ENCODE measurements at regions not wholly inside any gene's neighbourhood (a gene's known extent, or its start where the extent isn't known, plus 50 kb on each side); places are given as distances from the start of the nearest gene placed in this dataset.
"Not testable (repeated sequence)": the region's sequence is repeated elsewhere in the genome, so short reads cannot be mapped to it uniquely, and the experiment has no call there.

DNA sequence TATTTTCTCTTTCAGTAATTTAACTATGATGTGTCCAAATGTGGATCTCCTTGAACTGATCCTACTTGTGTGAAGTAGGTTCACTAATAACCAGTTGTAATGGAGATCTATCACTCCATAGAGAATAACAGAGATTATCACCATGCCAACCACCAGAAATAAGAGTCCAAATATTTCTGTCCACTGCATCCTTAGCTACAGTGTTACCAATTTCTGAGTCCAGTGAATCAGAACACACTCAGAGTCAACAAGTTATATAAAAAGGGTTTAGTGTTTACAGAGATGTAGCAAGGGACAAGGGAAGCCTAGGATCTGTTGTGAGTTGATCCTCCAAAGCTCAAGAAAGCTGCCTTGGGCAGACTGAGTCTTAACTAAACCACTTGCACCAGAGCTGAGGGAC lies 882.8 kb downstream of the TBC1D32 start:
- DNase-seq (ENCODE audit: low read depth) = no peak
- Histone ChIP-seq H3K27me3 (ENCODE audit: control insufficient read depth, insufficient read depth, low read length) (no peaks in the 10 kb centered on the region), H3K36me3 (ENCODE audit: control insufficient read depth, insufficient read depth, low read length) (no peaks in the 10 kb centered on the region), H3K4me3 (ENCODE audit: low read depth, low read length) (no peak overlapping the region)
- TF ChIP-seq, protein P1, sequence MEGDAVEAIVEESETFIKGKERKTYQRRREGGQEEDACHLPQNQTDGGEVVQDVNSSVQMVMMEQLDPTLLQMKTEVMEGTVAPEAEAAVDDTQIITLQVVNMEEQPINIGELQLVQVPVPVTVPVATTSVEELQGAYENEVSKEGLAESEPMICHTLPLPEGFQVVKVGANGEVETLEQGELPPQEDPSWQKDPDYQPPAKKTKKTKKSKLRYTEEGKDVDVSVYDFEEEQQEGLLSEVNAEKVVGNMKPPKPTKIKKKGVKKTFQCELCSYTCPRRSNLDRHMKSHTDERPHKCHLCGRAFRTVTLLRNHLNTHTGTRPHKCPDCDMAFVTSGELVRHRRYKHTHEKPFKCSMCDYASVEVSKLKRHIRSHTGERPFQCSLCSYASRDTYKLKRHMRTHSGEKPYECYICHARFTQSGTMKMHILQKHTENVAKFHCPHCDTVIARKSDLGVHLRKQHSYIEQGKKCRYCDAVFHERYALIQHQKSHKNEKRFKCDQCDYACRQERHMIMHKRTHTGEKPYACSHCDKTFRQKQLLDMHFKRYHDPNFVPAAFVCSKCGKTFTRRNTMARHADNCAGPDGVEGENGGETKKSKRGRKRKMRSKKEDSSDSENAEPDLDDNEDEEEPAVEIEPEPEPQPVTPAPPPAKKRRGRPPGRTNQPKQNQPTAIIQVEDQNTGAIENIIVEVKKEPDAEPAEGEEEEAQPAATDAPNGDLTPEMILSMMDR (IDR thresholded peaks at IDR 0.05; ENCODE audit: insufficient read depth, low read length, severe bottlenecking) = no peak
- FAIRE-seq = no peak

DNA sequence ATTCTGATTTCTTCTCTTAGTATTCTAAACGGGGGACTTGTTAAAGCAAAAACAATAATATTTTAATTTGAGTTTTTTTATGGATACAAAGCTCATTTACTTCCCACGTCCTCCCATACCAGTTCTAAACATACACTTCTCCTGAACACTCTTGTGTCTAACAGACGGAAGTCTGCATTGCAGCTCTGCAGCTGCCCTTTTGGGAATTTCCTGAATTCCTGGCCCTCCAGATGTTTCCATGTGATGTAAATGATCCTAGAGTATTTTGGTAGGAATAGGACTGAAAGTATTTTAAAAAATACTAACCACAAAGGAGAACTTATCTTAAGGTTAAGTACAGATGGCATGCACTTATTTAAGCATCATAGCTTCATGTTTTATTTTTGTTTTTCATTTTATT lies 886.7 kb downstream of the TBC1D32 start:
- H3K4me3 ChIP-seq (ENCODE audit: low read depth, low read length) = no peak overlapping the region
- no peak for FAIRE-seq
- H3K27me3 ChIP-seq (ENCODE audit: control insufficient read depth, insufficient read depth, low read length) = no peaks in the 10 kb centered on the region
- no peak for DNase-seq (ENCODE audit: low read depth)
- TF ChIP-seq, protein P1 (IDR thresholded peaks at IDR 0.05; ENCODE audit: insufficient read depth, low read length, severe bottlenecking) = no peak
- H3K36me3 ChIP-seq (ENCODE audit: control insufficient read depth, insufficient read depth, low read length) = no peaks in the 10 kb centered on the region

DNA sequence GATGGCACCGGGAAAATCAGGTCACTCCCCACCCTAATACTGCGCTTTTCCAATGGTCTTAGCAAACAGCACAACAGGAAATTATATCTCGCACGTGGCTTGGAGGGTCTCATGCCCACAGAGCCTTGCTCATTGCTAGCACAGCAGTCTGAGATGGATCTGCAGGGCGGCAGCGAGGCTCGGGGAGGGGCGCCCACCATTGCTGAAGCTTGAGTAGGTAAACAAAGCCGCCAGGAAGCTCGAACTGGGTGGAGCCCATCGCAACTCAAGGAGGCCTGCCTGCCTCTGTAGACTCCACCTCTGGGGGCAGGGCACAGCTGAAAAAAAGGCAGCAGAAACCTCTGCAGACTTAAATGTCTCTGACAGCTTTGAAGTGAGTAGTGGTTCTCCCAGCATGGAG lies 901.4 kb downstream of the TBC1D32 start:
- FAIRE-seq; H3K36me3 ChIP-seq (ENCODE audit: control insufficient read depth, insufficient read depth, low read length); H3K27me3 ChIP-seq (ENCODE audit: control insufficient read depth, insufficient read depth, low read length); H3K4me3 ChIP-seq (ENCODE audit: low read depth, low read length); DNase-seq (ENCODE audit: low read depth): not testable (repeated sequence)

DNA sequence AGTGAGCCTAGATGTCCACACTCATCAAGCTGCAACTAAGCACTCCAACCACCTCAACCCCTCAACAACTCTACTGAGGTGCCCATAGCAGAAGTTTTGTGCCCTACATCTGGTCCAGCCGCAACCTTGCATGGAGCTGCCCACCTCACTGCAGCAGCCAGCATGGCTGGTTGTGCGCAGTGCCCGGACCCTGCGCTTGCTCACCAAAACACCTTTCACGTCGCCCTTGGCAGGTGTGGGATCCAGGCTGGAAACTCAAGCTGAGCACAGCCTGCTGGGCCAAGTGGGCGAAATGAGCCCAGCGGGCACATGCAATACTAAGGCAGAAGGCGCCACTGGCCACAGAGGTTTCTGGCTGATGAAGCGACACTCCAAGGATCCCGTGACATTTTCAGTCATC lies 902.4 kb downstream of the TBC1D32 start:
- peak; percentile 60 for FAIRE-seq
- no peak for DNase-seq (ENCODE audit: low read depth)
- no peaks in the 10 kb centered on the region for H3K36me3 ChIP-seq (ENCODE audit: control insufficient read depth, insufficient read depth, low read length)

DNA sequence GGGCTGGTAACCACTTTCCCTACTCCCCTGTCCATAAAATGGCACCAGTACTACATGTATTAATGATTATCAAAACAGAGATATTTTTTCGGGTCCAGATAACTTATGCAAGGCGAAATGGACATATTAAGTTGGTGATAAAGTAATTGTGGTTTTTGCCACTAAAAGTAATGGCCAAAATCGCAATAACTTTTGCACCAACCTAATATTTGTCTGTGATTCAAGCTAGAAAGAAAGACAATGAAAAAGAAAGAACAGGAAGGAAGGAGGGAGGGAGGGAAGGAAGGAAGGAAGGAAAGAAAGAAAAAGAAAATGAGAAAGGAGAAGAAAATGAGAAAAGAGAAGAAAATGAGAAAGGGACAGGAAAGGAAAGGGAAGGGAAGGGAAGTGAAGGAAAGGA lies 922.9 kb downstream of the TBC1D32 start:
- DNase-seq (ENCODE audit: low read depth) (no peak), FAIRE-seq (no peak)
- Histone ChIP-seq H3K27me3 (ENCODE audit: control insufficient read depth, insufficient read depth, low read length) (no peaks in the 10 kb centered on the region), H3K36me3 (ENCODE audit: control insufficient read depth, insufficient read depth, low read length) (no peaks in the 10 kb centered on the region), H3K4me3 (ENCODE audit: low read depth, low read length) (no peak overlapping the region)
- TF ChIP-seq, protein P1 (IDR thresholded peaks at IDR 0.05; ENCODE audit: insufficient read depth, low read length, severe bottlenecking) = no peak

More for the DNA sequence above, 902.4 kb downstream of the TBC1D32 start:
- Histone ChIP-seq H3K4me3 (ENCODE audit: low read depth, low read length) (no peak overlapping the region), H3K27me3 (ENCODE audit: control insufficient read depth, insufficient read depth, low read length) (no peaks in the 10 kb centered on the region)
- TF ChIP-seq, protein P1 (IDR thresholded peaks at IDR 0.05; ENCODE audit: insufficient read depth, low read length, severe bottlenecking) = no peak

DNA sequence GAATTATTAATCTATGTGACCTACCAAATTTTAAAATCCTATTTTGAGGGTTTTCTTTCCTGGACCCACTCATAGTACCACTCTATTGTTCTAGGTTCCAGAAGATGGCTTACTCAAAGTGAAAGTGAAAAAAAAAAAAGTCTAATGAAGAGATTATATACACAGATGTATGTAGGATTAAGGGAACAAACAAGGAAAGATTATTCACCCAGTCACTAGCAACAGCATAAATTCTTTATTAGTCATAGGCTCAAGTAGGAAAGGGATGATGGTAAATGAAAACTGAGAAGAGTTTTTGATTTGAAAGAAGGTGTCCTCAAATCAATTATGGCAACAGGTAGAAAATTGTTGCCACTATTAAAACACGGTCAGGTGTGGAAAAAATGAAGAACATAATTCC lies 923.7 kb downstream of the TBC1D32 start:
- no peak for FAIRE-seq
- peak; percentile 64 for DNase-seq (ENCODE audit: low read depth)
- TF ChIP-seq, protein P1 (IDR thresholded peaks at IDR 0.05; ENCODE audit: insufficient read depth, low read length, severe bottlenecking) = no peak
- Histone ChIP-seq H3K36me3 (ENCODE audit: control insufficient read depth, insufficient read depth, low read length) (no peaks in the 10 kb centered on the region), H3K27me3 (ENCODE audit: control insufficient read depth, insufficient read depth, low read length) (no peaks in the 10 kb centered on the region), H3K4me3 (ENCODE audit: low read depth, low read length) (no peak overlapping the region)

Measured in bronchial epithelial cell (primary cell).